AG04450 (cell line): ENCODE measurements at regions not wholly inside any gene's neighbourhood (a gene's known extent, or its start where the extent isn't known, plus 50 kb on each side); places are given as distances from the start of the nearest gene placed in this dataset.

Source experiments
- CTCF ChIA-PET: fragments of 300-600, 350-600 bp; formaldehyde crosslinking; extraction: SDS; loops from one replicate; lab custom pipeline; 2022; ENCODE audit warnings: antibody characterized with exemption, inconsistent platforms; lab: Charles Lee
- POLR2A ChIA-PET: fragments of 350-600 bp; formaldehyde crosslinking; extraction: SDS; loops from one replicate; lab custom pipeline; 2021; ENCODE audit warnings: antibody characterized with exemption, inconsistent platforms; lab: Yijun Ruan, JAX
- DNase-seq: peaks from one replicate; pipeline ENCODE4 v3.0.0-alpha.2; 2011; ENCODE audit warnings: low read depth, low spot score
- H3K27ac ChIP-seq: one replicate; pipeline ENCODE4 v1.5.1; 2012; ENCODE audit warnings: low read depth, low read length, control low read depth
- H3K27me3 ChIP-seq: one replicate; pipeline ENCODE4 v1.6.0; 2012; ENCODE audit warnings: low read length; ENCODE audit not compliant: control insufficient read depth, insufficient read depth
- H3K4me3 ChIP-seq: 2 replicates; pipeline ENCODE4 v1.5.1; 2011; ENCODE audit warnings: mild to moderate bottlenecking, low read depth, low read length, control low read depth
- H3K9me3 ChIP-seq: 2 replicates; pipeline ENCODE4 v1.5.1; 2012; ENCODE audit warnings: low read length; ENCODE audit not compliant: control insufficient read depth, insufficient read depth
- CTCF ChIP-seq: IDR thresholded peaks from 2 replicates; pipeline ENCODE4 v1.5.1; 2011; ENCODE audit warnings: low read depth, low read length, control low read depth, inconsistent platforms

GRCh38 chr21:16742741-16743140 is 770.1 kb upstream of the CXADR start:
- no peak overlapping the region for H3K4me3 ChIP-seq
- no peak for TF ChIP-seq CTCF
- no peak overlapping the region for H3K27ac ChIP-seq
- ChIA-PET POLR2A (no interaction called here), CTCF (no interaction called here)
- no peaks in the 10 kb centered on the region for H3K27me3 ChIP-seq
- no peak for DNase-seq
- no peaks in the 10 kb centered on the region for H3K9me3 ChIP-seq

- DNase-seq: no peak
- no peak overlapping the region for H3K4me3 ChIP-seq
- no peaks in the 10 kb centered on the region for H3K9me3 ChIP-seq
- H3K27me3 ChIP-seq: no peaks in the 10 kb centered on the region
- no peak for TF ChIP-seq CTCF
- ChIA-PET POLR2A (no interaction called here), CTCF (no interaction called here)
- no peak overlapping the region for H3K27ac ChIP-seq
These were observed 769.5 kb upstream of the CXADR start for GRCh38 chr21:16743317-16743716.

- H3K27me3 ChIP-seq: no peaks in the 10 kb centered on the region
- no peaks in the 10 kb centered on the region for H3K9me3 ChIP-seq
- TF ChIP-seq CTCF: no peak
- H3K27ac ChIP-seq: no peak overlapping the region
- CTCF ChIA-PET: no interaction called here
- no peak overlapping the region for H3K4me3 ChIP-seq
- POLR2A ChIA-PET: no interaction called here
- DNase-seq: no peak
These were observed 761.9 kb upstream of the CXADR start for GRCh38 chr21:16750926-16751325.

GRCh38 chr21:16751695-16752474 is 761.0 kb upstream of the CXADR start:
- no peak for DNase-seq
- no peak for TF ChIP-seq CTCF
- POLR2A ChIA-PET: no interaction called here
- Histone ChIP-seq H3K9me3 (no peaks in the 10 kb centered on the region), H3K27me3 (no peaks in the 10 kb centered on the region), H3K4me3 (no peak overlapping the region), H3K27ac (no peak overlapping the region)
- CTCF ChIA-PET: no interaction called here

GRCh38 chr21:16752475-16752857 is 760.4 kb upstream of the CXADR start:
- no peak for TF ChIP-seq CTCF
- CTCF ChIA-PET: no interaction called here
- POLR2A ChIA-PET: no interaction called here
- no peak overlapping the region for H3K27ac ChIP-seq
- no peaks in the 10 kb centered on the region for H3K27me3 ChIP-seq
- no peak for DNase-seq
- H3K9me3 ChIP-seq: no peaks in the 10 kb centered on the region
- H3K4me3 ChIP-seq: no peak overlapping the region
